K562 (cell line): ENCODE measurements at regions not wholly inside any gene's neighbourhood (a gene's known extent, or its start where the extent isn't known, plus 50 kb on each side); places are given as distances from the start of the nearest gene placed in this dataset.
"Not testable (repeated sequence)": the region's sequence is repeated elsewhere in the genome, so short reads cannot be mapped to it uniquely, and the experiment has no call there.

Experiments used
- ATAC-seq: fragments of 200-7000 bp; cut with Tn5 transposase; 3 replicates; pipeline ENCODE4 v1.9.1; 2020; ENCODE audit warnings: moderate library complexity
- BruUV-seq: library from RNA; stranded (reverse); fragments of 400-500 nt; replicated peaks from 2 replicates; lab custom pipeline; 2021; lab: Mats Ljungman, UMichigan
- CTCF ChIA-PET: fragments of 300-600 bp; formaldehyde crosslinking; extraction: SDS; loops from one replicate; lab custom pipeline; 2021; ENCODE audit warnings: low intra/inter-chr PET ratio; lab: Yijun Ruan, JAX
- POLR2A ChIA-PET: fragments of 300-600, 350-650 bp; sonication (Branson Sonifier 250); formaldehyde crosslinking; extraction: SDS; loops from one replicate; lab custom pipeline; 2021; ENCODE audit warnings: antibody characterized with exemption, inconsistent platforms; lab: Yijun Ruan, JAX
- DNase-seq, 4 experiments: peaks; one replicate each; pipeline versions ENCODE4 v3.0.0 to v3.0.0-alpha.2; 2011 to 2018; ENCODE audit warnings: low spot score in 3 of 4, mixed read lengths in 3 of 4; ENCODE audit errors: extremely low read depth in 1 of 4
- FAIRE-seq: peaks from 2 replicates; lab custom pipeline; 2011; peaks lifted over from hg19 to GRCh38; lab: Jason Lieb, UNC
- H2AFZ ChIP-seq: 2 replicates; pipeline ENCODE4 v1.6.0; 2011; ENCODE audit warnings: low read depth, low read length, control low read depth, inconsistent platforms
- H3K27ac ChIP-seq: fragments of 200-600 bp; 3 replicates; pipeline ENCODE4 v1.8.0; 2011; ENCODE audit warnings: low read depth, mild to moderate bottlenecking, control low read depth, inconsistent platforms, low read length, moderate library complexity, mixed read lengths; ENCODE audit errors: extremely low read depth
- H3K27me3 ChIP-seq, 2 experiments: fragments of 300-600 bp in 1 of 2; 2 replicates in 1 of 2; 3 replicates in 1 of 2; pipeline versions ENCODE4 v1.6.0 to v1.8.0; 2011; ENCODE audit warnings: inconsistent platforms in 2 of 2, low read length in 2 of 2, mild to moderate bottlenecking in 1 of 2, mixed read lengths in 1 of 2, moderate library complexity in 1 of 2; ENCODE audit not compliant: control insufficient read depth in 2 of 2, insufficient read depth in 2 of 2
- H3K36me3 ChIP-seq: fragments of 300-600 bp; 3 replicates; pipeline ENCODE4 v1.8.0; 2011; ENCODE audit warnings: mild to moderate bottlenecking, low read length, inconsistent platforms; ENCODE audit not compliant: control insufficient read depth, insufficient read depth
- H3K4me1 ChIP-seq, 2 experiments: fragments of 200-600 bp in 1 of 2; replicated peaks in 1 of 2; 2 replicates in 1 of 2; 3 replicates in 1 of 2; pipeline versions ENCODE4 v1.5.1 to v1.8.0; 2011; ENCODE audit warnings: inconsistent platforms in 2 of 2, low read length in 2 of 2, mild to moderate bottlenecking in 1 of 2, mixed read lengths in 1 of 2, moderate library complexity in 1 of 2; ENCODE audit not compliant: control insufficient read depth in 2 of 2, insufficient read depth in 2 of 2
- H3K4me2 ChIP-seq: 2 replicates; pipeline ENCODE4 v1.6.1; 2011; ENCODE audit warnings: low read length, control low read depth, inconsistent platforms, mixed read lengths; ENCODE audit not compliant: insufficient read depth
- H3K4me3 ChIP-seq: fragments of 200-600 bp; sonication (generic), shearing (Covaris generic); 2 replicates; pipeline ENCODE4 v1.5.1; 2016; ENCODE audit warnings: control low read depth, inconsistent platforms
- H3K79me2 ChIP-seq: fragments of 200-600 bp; 3 replicates; pipeline ENCODE4 v1.8.0; 2011; ENCODE audit warnings: low read length, inconsistent platforms; ENCODE audit not compliant: control insufficient read depth, insufficient read depth
- H3K9ac ChIP-seq, 2 experiments: 2 replicates each; pipeline versions ENCODE4 v1.6.0 to v1.6.1; 2011; ENCODE audit warnings: low read depth in 2 of 2, low read length in 2 of 2, control low read depth in 1 of 2, inconsistent platforms in 1 of 2, mild to moderate bottlenecking in 1 of 2, mixed read lengths in 1 of 2; ENCODE audit not compliant: insufficient read depth in 1 of 2
- H3K9me1 ChIP-seq: one replicate; pipeline ENCODE4 v1.6.0; 2011; ENCODE audit warnings: inconsistent platforms, mild to moderate bottlenecking, low read length, moderate library complexity; ENCODE audit not compliant: control insufficient read depth, insufficient read depth
- H3K9me3 ChIP-seq: replicated peaks from 2 replicates; pipeline ENCODE4 v1.5.1; 2011; ENCODE audit warnings: low read depth, low read length, inconsistent platforms; ENCODE audit not compliant: control insufficient read depth, insufficient read depth
- H4K20me1 ChIP-seq: replicated peaks from 2 replicates; pipeline ENCODE4 v1.6.1; 2011; ENCODE audit warnings: low read length, inconsistent platforms, mixed read lengths; ENCODE audit not compliant: control insufficient read depth, insufficient read depth
- SREBF1 ChIP-seq: fragments of 150-350 bp; IDR thresholded peaks from 2 replicates; pipeline ENCODE4 v1.6.1; 2014; ENCODE audit warnings: antibody characterized with exemption, low read depth, low read length, borderline replicate concordance
- ZKSCAN1 ChIP-seq: fragments of 150-350 bp; IDR thresholded peaks from 2 replicates; pipeline ENCODE4 v1.6.1; 2016; ENCODE audit warnings: low read depth, low read length
- WGBS: fragments of 100-300 bp; shearing (Covaris generic); methylation state at CpG from one replicate; pipeline ENCODE4 v1.1.6; 2016; ENCODE audit warnings: low coverage, mixed read lengths; ENCODE audit not compliant: insufficient coverage; ENCODE audit errors: missing lambda C conversion rate; 5-methylcytosine and 5-hydroxymethylcytosine counted together
- in situ Hi-C: fragments of 300-500 bp; cut with MboI; formaldehyde crosslinking; loops from 4 replicates; pipeline ENCODE4 v1.15.0; 2018; ENCODE audit warnings: inconsistent platforms, mixed read lengths
- intact Hi-C: fragments of 100-400 bp; cut with micrococcal nuclease; formaldehyde crosslinking; loops from 2 replicates; pipeline ENCODE4 v1.14.2; 2022
- TF ChIP-seq, protein P1 (sequence below): fragments of 450-650 bp; formaldehyde crosslinking; IDR thresholded peaks from 2 replicates; pipeline ENCODE4 v1.4.0; 2020; ENCODE audit warnings: mild to moderate bottlenecking, mixed read lengths

GRCh38 chr20:57971583-57971982, 256.9 kb downstream of the ANKRD60 start:
- in situ Hi-C loops, H3K36me3 ChIP-seq, H3K9ac ChIP-seq, H3K9me3 ChIP-seq, POLR2A ChIA-PET, H3K4me2 ChIP-seq, H3K4me1 ChIP-seq, H3K4me3 ChIP-seq, intact Hi-C loops, FAIRE-seq, H2AFZ ChIP-seq, H3K9me1 ChIP-seq, H4K20me1 ChIP-seq, BruUV-seq, H3K79me2 ChIP-seq, CTCF ChIA-PET, DNase-seq, H3K27ac ChIP-seq, H3K27me3 ChIP-seq, ATAC-seq: not testable (repeated sequence)
- 0% methylated on average over 1 of the region's 1 CpG for WGBS

GRCh38 chr20:57970856-57971255, 257.6 kb downstream of the ANKRD60 start:
- no peaks in the 10 kb centered on the region for H3K4me1 ChIP-seq
- no peaks in the 10 kb centered on the region for H3K9me3 ChIP-seq
- ChIA-PET POLR2A (interaction anchor here (1.4 kb wide), 1 partner anchor 9 kb away, joined by 3 read pairs; no protein-coding TSS in a partner anchor), CTCF (no interaction called here)
- no peaks in the 10 kb centered on the region for H3K36me3 ChIP-seq
- H3K9ac ChIP-seq: no peak overlapping the region
- no peak for TF ChIP-seq ZKSCAN1
- TF ChIP-seq SREBF1: no peak
- TF ChIP-seq, protein P1, sequence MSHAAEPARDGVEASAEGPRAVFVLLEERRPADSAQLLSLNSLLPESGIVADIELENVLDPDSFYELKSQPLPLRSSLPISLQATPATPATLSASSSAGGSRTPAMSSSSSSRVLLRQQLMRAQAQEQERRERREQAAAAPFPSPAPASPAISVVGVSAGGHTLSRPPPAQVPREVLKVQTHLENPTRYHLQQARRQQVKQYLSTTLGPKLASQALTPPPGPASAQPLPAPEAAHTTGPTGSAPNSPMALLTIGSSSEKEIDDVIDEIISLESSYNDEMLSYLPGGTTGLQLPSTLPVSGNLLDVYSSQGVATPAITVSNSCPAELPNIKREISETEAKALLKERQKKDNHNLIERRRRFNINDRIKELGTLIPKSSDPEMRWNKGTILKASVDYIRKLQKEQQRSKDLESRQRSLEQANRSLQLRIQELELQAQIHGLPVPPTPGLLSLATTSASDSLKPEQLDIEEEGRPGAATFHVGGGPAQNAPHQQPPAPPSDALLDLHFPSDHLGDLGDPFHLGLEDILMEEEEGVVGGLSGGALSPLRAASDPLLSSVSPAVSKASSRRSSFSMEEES: no peak
- H3K4me3 ChIP-seq: no peak overlapping the region
- H3K27ac ChIP-seq: no peak overlapping the region
- H2AFZ ChIP-seq: no peak overlapping the region
- WGBS: 0% methylated on average over 6 of the region's 6 CpGs
- H3K79me2 ChIP-seq: no peaks in the 10 kb centered on the region
- no peaks in the 10 kb centered on the region; the same call in 1 of the 2 replicates for H4K20me1 ChIP-seq
- intact Hi-C loops: no loop called here
- no TSS peak for BruUV-seq
- ATAC-seq (no peak), DNase-seq (no peak), FAIRE-seq (no peak)
- no peak overlapping the region for H3K4me2 ChIP-seq
- in situ Hi-C loops: no loop called here
- no peaks in the 10 kb centered on the region for H3K9me1 ChIP-seq
- H3K27me3 ChIP-seq: no peaks in the 10 kb centered on the region
